HG03575 (cell line): ENCODE measurements at regions not wholly inside any gene's neighbourhood (a gene's known extent, or its start where the extent isn't known, plus 50 kb on each side); places are given as distances from the start of the nearest gene placed in this dataset.

Source experiments
- ATAC-seq: cut with Tn5 transposase; IDR thresholded peaks from one replicate; pipeline ENCODE4 v1.9.1; 2021; ENCODE audit not compliant: unreplicated experiment, insufficient number of reproducible peaks, low FRiP score; ENCODE audit errors: extremely low read depth

GRCh38 chr2:41543726-41544125 lies 504.1 kb upstream of the PKDCC start:
- ATAC-seq = no peak

GRCh38 chr2:41544709-41545108 lies 503.1 kb upstream of the PKDCC start:
- ATAC-seq = no peak

- ATAC-seq = no peak
Observed at GRCh38 chr2:41546031-41546430, 501.8 kb upstream of the PKDCC start.

GRCh38 chr2:41568648-41569047 lies 479.2 kb upstream of the PKDCC start:
- ATAC-seq = no peak

- ATAC-seq = no peak
Observed at GRCh38 chr2:41572154-41572553, 475.7 kb upstream of the PKDCC start.

GRCh38 chr2:41576423-41576822 lies 471.4 kb upstream of the PKDCC start:
- ATAC-seq = no peak

GRCh38 chr2:41579806-41580205 lies 468.0 kb upstream of the PKDCC start:
- no peak for ATAC-seq

- no peak for ATAC-seq
Observed at GRCh38 chr2:41580806-41581205, 467.0 kb upstream of the PKDCC start.

- no peak for ATAC-seq
Observed at GRCh38 chr2:41595240-41595639, 452.6 kb upstream of the PKDCC start.

GRCh38 chr2:41597680-41598079 lies 450.1 kb upstream of the PKDCC start:
- no peak for ATAC-seq

- no peak for ATAC-seq
Observed at GRCh38 chr2:41598161-41598894, 449.5 kb upstream of the PKDCC start.

GRCh38 chr2:41600460-41600859 lies 447.4 kb upstream of the PKDCC start:
- ATAC-seq = no peak

GRCh38 chr2:41602341-41602740 lies 445.5 kb upstream of the PKDCC start:
- no peak for ATAC-seq

- ATAC-seq = no peak
Observed at GRCh38 chr2:41605311-41605710, 442.5 kb upstream of the PKDCC start.

GRCh38 chr2:41605914-41606313 lies 441.9 kb upstream of the PKDCC start:
- no peak for ATAC-seq

GRCh38 chr2:41610501-41611190 lies 437.2 kb upstream of the PKDCC start:
- ATAC-seq = no peak

- no peak for ATAC-seq
Observed at GRCh38 chr2:41618754-41619153, 429.1 kb upstream of the PKDCC start.

- no peak for ATAC-seq
Observed at GRCh38 chr2:41621095-41621494, 426.7 kb upstream of the PKDCC start.

- no peak for ATAC-seq
Observed at GRCh38 chr2:41621563-41621962, 426.3 kb upstream of the PKDCC start.

- no peak for ATAC-seq
Observed at GRCh38 chr2:41622301-41622700, 425.5 kb upstream of the PKDCC start.

GRCh38 chr2:41626936-41627335 lies 420.9 kb upstream of the PKDCC start:
- no peak for ATAC-seq
